ENCODE measurements at regions not wholly inside any gene's neighbourhood (a gene's known extent, or its start where the extent isn't known, plus 50 kb on each side); places are given as distances from the start of the nearest gene placed in this dataset.

GRCh38 chr4:141922236-141922635, 285.9 kb downstream of the IL15 start:
- no peak overlapping the region for H3K4me3 ChIP-seq (ENCODE audit: low read length)
- H3K9ac ChIP-seq (ENCODE audit: low read length), result no peak overlapping the region
- no peaks in the 10 kb centered on the region for H3K36me3 ChIP-seq (ENCODE audit: control insufficient read depth, insufficient read depth, low read length, severe bottlenecking)
- peak; percentile 32 for DNase-seq (ENCODE audit: low read depth)
- no peaks in the 10 kb centered on the region for H3K27me3 ChIP-seq (replicated peaks; ENCODE audit: control insufficient read depth, insufficient read depth, low read length)
- H3K4me1 ChIP-seq (ENCODE audit: control insufficient read depth, insufficient read depth, low read length), result no peaks in the 10 kb centered on the region
- no peaks in the 10 kb centered on the region for H3K9me3 ChIP-seq (ENCODE audit: control insufficient read depth, low read length)

GRCh38 chr4:141926406-141926805, 290.0 kb downstream of the IL15 start:
- Histone ChIP-seq H3K4me3 (ENCODE audit: low read length) (no peak overlapping the region), H3K4me1 (ENCODE audit: control insufficient read depth, insufficient read depth, low read length) (no peaks in the 10 kb centered on the region)
- DNase-seq (ENCODE audit: low read depth), result no peak

GRCh38 chr4:141932490-141932889, 296.1 kb downstream of the IL15 start:
- Histone ChIP-seq H3K4me3 (ENCODE audit: low read length) (no peak overlapping the region), H3K9ac (ENCODE audit: low read length) (no peak overlapping the region), H3K27me3 (replicated peaks; ENCODE audit: control insufficient read depth, insufficient read depth, low read length) (no peaks in the 10 kb centered on the region), H3K36me3 (ENCODE audit: control insufficient read depth, insufficient read depth, low read length, severe bottlenecking) (no peaks in the 10 kb centered on the region), H3K9me3 (ENCODE audit: control insufficient read depth, low read length) (peaks cover 1% of the 10 kb centered on the region), H3K4me1 (ENCODE audit: control insufficient read depth, insufficient read depth, low read length) (no peaks in the 10 kb centered on the region)
- DNase-seq (ENCODE audit: low read depth), result no peak

More at GRCh38 chr4:141926406-141926805, 290.0 kb downstream of the IL15 start:
- H3K9me3 ChIP-seq (ENCODE audit: control insufficient read depth, low read length), result no peaks in the 10 kb centered on the region
- no peak overlapping the region for H3K9ac ChIP-seq (ENCODE audit: low read length)
- no peaks in the 10 kb centered on the region for H3K36me3 ChIP-seq (ENCODE audit: control insufficient read depth, insufficient read depth, low read length, severe bottlenecking)
- no peaks in the 10 kb centered on the region for H3K27me3 ChIP-seq (replicated peaks; ENCODE audit: control insufficient read depth, insufficient read depth, low read length)

GRCh38 chr4:141933978-141934377, 297.6 kb downstream of the IL15 start:
- H3K9me3 ChIP-seq (ENCODE audit: control insufficient read depth, low read length), result peaks cover 16% of the 10 kb centered on the region
- no peaks in the 10 kb centered on the region for H3K4me1 ChIP-seq (ENCODE audit: control insufficient read depth, insufficient read depth, low read length)
- no peaks in the 10 kb centered on the region for H3K36me3 ChIP-seq (ENCODE audit: control insufficient read depth, insufficient read depth, low read length, severe bottlenecking)
- no peak overlapping the region for H3K9ac ChIP-seq (ENCODE audit: low read length)
- H3K4me3 ChIP-seq (ENCODE audit: low read length), result no peak overlapping the region
- no peaks in the 10 kb centered on the region for H3K27me3 ChIP-seq (replicated peaks; ENCODE audit: control insufficient read depth, insufficient read depth, low read length)
- DNase-seq (ENCODE audit: low read depth), result no peak

GRCh38 chr4:141955696-141956095, 319.3 kb downstream of the IL15 start:
- DNase-seq (ENCODE audit: low read depth), result peak; percentile 58
- no peaks in the 10 kb centered on the region for H3K27me3 ChIP-seq (replicated peaks; ENCODE audit: control insufficient read depth, insufficient read depth, low read length)

GRCh38 chr4:141957416-141957815, 321.0 kb downstream of the IL15 start:
- Histone ChIP-seq H3K4me3 (ENCODE audit: low read length) (no peak overlapping the region), H3K9me3 (ENCODE audit: control insufficient read depth, low read length) (no peaks in the 10 kb centered on the region), H3K9ac (ENCODE audit: low read length) (no peak overlapping the region), H3K4me1 (ENCODE audit: control insufficient read depth, insufficient read depth, low read length) (no peaks in the 10 kb centered on the region), H3K27me3 (replicated peaks; ENCODE audit: control insufficient read depth, insufficient read depth, low read length) (no peaks in the 10 kb centered on the region), H3K36me3 (ENCODE audit: control insufficient read depth, insufficient read depth, low read length, severe bottlenecking) (no peaks in the 10 kb centered on the region)
- no peak for DNase-seq (ENCODE audit: low read depth)

More at GRCh38 chr4:141955696-141956095, 319.3 kb downstream of the IL15 start:
- Histone ChIP-seq H3K36me3 (ENCODE audit: control insufficient read depth, insufficient read depth, low read length, severe bottlenecking) (no peaks in the 10 kb centered on the region), H3K4me3 (ENCODE audit: low read length) (no peak overlapping the region), H3K9ac (ENCODE audit: low read length) (no peak overlapping the region), H3K4me1 (ENCODE audit: control insufficient read depth, insufficient read depth, low read length) (no peaks in the 10 kb centered on the region), H3K9me3 (ENCODE audit: control insufficient read depth, low read length) (no peaks in the 10 kb centered on the region)

GRCh38 chr4:141962486-141962885, 326.1 kb downstream of the IL15 start:
- Histone ChIP-seq H3K4me1 (ENCODE audit: control insufficient read depth, insufficient read depth, low read length) (no peaks in the 10 kb centered on the region), H3K36me3 (ENCODE audit: control insufficient read depth, insufficient read depth, low read length, severe bottlenecking) (no peaks in the 10 kb centered on the region), H3K9ac (ENCODE audit: low read length) (no peak overlapping the region), H3K27me3 (replicated peaks; ENCODE audit: control insufficient read depth, insufficient read depth, low read length) (no peaks in the 10 kb centered on the region), H3K4me3 (ENCODE audit: low read length) (no peak overlapping the region), H3K9me3 (ENCODE audit: control insufficient read depth, low read length) (peaks cover 6% of the 10 kb centered on the region)
- no peak for DNase-seq (ENCODE audit: low read depth)

- H3K27me3 ChIP-seq (replicated peaks; ENCODE audit: control insufficient read depth, insufficient read depth, low read length), result no peaks in the 10 kb centered on the region
- no peaks in the 10 kb centered on the region for H3K36me3 ChIP-seq (ENCODE audit: control insufficient read depth, insufficient read depth, low read length, severe bottlenecking)
- H3K4me3 ChIP-seq (ENCODE audit: low read length), result no peak overlapping the region
- DNase-seq (ENCODE audit: low read depth), result no peak
- H3K4me1 ChIP-seq (ENCODE audit: control insufficient read depth, insufficient read depth, low read length), result no peaks in the 10 kb centered on the region
- H3K9ac ChIP-seq (ENCODE audit: low read length), result no peak overlapping the region
- H3K9me3 ChIP-seq (ENCODE audit: control insufficient read depth, low read length), result peaks cover 9% of the 10 kb centered on the region
These were observed 335.5 kb downstream of the IL15 start for GRCh38 chr4:141971869-141972268.

GRCh38 chr4:141972950-141973349, 336.6 kb downstream of the IL15 start:
- H3K4me3 ChIP-seq (ENCODE audit: low read length), result no peak overlapping the region
- H3K9me3 ChIP-seq (ENCODE audit: control insufficient read depth, low read length), result no peaks in the 10 kb centered on the region
- H3K9ac ChIP-seq (ENCODE audit: low read length), result no peak overlapping the region
- no peaks in the 10 kb centered on the region for H3K27me3 ChIP-seq (replicated peaks; ENCODE audit: control insufficient read depth, insufficient read depth, low read length)
- H3K4me1 ChIP-seq (ENCODE audit: control insufficient read depth, insufficient read depth, low read length), result no peaks in the 10 kb centered on the region
- no peaks in the 10 kb centered on the region for H3K36me3 ChIP-seq (ENCODE audit: control insufficient read depth, insufficient read depth, low read length, severe bottlenecking)
- DNase-seq (ENCODE audit: low read depth), result no peak

All from adipocyte (in vitro differentiated cells).